Esophagus squamous epithelium (tissue), 4 donors: ENCODE measurements at regions not wholly inside any gene's neighbourhood (a gene's known extent, or its start where the extent isn't known, plus 50 kb on each side); places are given as distances from the start of the nearest gene placed in this dataset.

ENCODE experiments used
- CTCF ChIP-seq, 6 experiments: fragments of 450-650 bp in 4 of 6; fragments of 200-600 bp in 2 of 6; sonication (generic) in 2 of 6; IDR thresholded peaks; one replicate each; pipeline ENCODE4 v1.5.1; 2016 to 2019; ENCODE audit warnings: antibody characterized with exemption in 6 of 6, mild to moderate bottlenecking in 4 of 6, moderate library complexity in 4 of 6
- POLR2A ChIP-seq, 4 donors: fragments of 450-650 bp; IDR thresholded peaks; one replicate each; pipeline ENCODE4 v1.6.1; 2017; ENCODE audit warnings: antibody characterized with exemption in 4 of 4, mild to moderate bottlenecking in 4 of 4, moderate library complexity in 3 of 4

GRCh38 chrX:77070202-77070918 lies 376.8 kb upstream of the FGF16 start:
- TF ChIP-seq POLR2A (IDR thresholded peaks at IDR 0.05), result no peak
- TF ChIP-seq CTCF (IDR thresholded peaks at IDR 0.05), result no peak
